SIG-M5 treated with dmso at 0.1 percent for 504 hours (cell line): ENCODE measurements at regions not wholly inside any gene's neighbourhood (a gene's known extent, or its start where the extent isn't known, plus 50 kb on each side); places are given as distances from the start of the nearest gene placed in this dataset.

ENCODE experiments used
- DNase-seq: peaks from one replicate; lab custom pipeline; 2025; ENCODE audit not compliant: unreplicated experiment; lab: John Stamatoyannopoulos, UW

- no peak for DNase-seq
Observed at GRCh38 chr3:107269136-107269535, 108.1 kb upstream of the CCDC54 start.

GRCh38 chr3:107271787-107272387 is 105.4 kb upstream of the CCDC54 start:
- peak; percentile 65 for DNase-seq

- no peak for DNase-seq
Observed at GRCh38 chr3:107272471-107272870, 104.8 kb upstream of the CCDC54 start.

- DNase-seq = no peak
Observed at GRCh38 chr3:107272885-107273284, 104.4 kb upstream of the CCDC54 start.

- DNase-seq = no peak
Observed at GRCh38 chr3:107273771-107274170, 103.5 kb upstream of the CCDC54 start.

GRCh38 chr3:107275511-107275910 is 101.7 kb upstream of the CCDC54 start:
- no peak for DNase-seq

- DNase-seq = no peak
Observed at GRCh38 chr3:107283948-107284347, 93.3 kb upstream of the CCDC54 start.

- DNase-seq = no peak
Observed at GRCh38 chr3:107284612-107285011, 92.6 kb upstream of the CCDC54 start.

- no peak for DNase-seq
Observed at GRCh38 chr3:107285197-107285596, 92.0 kb upstream of the CCDC54 start.

GRCh38 chr3:107289354-107289753 is 87.9 kb upstream of the CCDC54 start:
- DNase-seq = peak; percentile 7

- DNase-seq = no peak
Observed at GRCh38 chr3:107294117-107294516, 83.1 kb upstream of the CCDC54 start.

GRCh38 chr3:107297597-107297996 is 79.6 kb upstream of the CCDC54 start:
- no peak for DNase-seq

- no peak for DNase-seq
Observed at GRCh38 chr3:107307205-107307604, 70.0 kb upstream of the CCDC54 start.

- no peak for DNase-seq
Observed at GRCh38 chr3:107308716-107309115, 68.5 kb upstream of the CCDC54 start.

- no peak for DNase-seq
Observed at GRCh38 chr3:107309312-107309711, 67.9 kb upstream of the CCDC54 start.

GRCh38 chr3:107313711-107314110 is 63.5 kb upstream of the CCDC54 start:
- DNase-seq = no peak

- no peak for DNase-seq
Observed at GRCh38 chr3:107315141-107315540, 62.1 kb upstream of the CCDC54 start.

- no peak for DNase-seq
Observed at GRCh38 chr3:107323723-107324122, 53.5 kb upstream of the CCDC54 start.

- DNase-seq = no peak
Observed at GRCh38 chr3:107325446-107325845, 51.8 kb upstream of the CCDC54 start.
